Ishikawa (cell line): ENCODE measurements at regions not wholly inside any gene's neighbourhood (a gene's known extent, or its start where the extent isn't known, plus 50 kb on each side); places are given as distances from the start of the nearest gene placed in this dataset.

Experiments used
- CEBPB ChIP-seq: IDR thresholded peaks from 2 replicates; pipeline ENCODE4 v1.6.1; 2012
- CREB1 ChIP-seq: IDR thresholded peaks from 2 replicates; pipeline ENCODE4 v1.6.1; 2012; ENCODE audit warnings: low read depth
- EGR1 ChIP-seq: IDR thresholded peaks from 2 replicates; pipeline ENCODE4 v1.6.1; 2012
- EP300 ChIP-seq: IDR thresholded peaks from 2 replicates; pipeline ENCODE4 v1.6.1; 2012; ENCODE audit warnings: borderline replicate concordance
- FOXM1 ChIP-seq: IDR thresholded peaks from 2 replicates; pipeline ENCODE4 v1.6.1; 2012; ENCODE audit warnings: low read depth, borderline replicate concordance
- MAX ChIP-seq: IDR thresholded peaks from 2 replicates; pipeline ENCODE4 v1.6.1; 2012
- NFIC ChIP-seq: IDR thresholded peaks from 2 replicates; pipeline ENCODE4 v1.6.1; 2012
- RAD21 ChIP-seq: IDR thresholded peaks from 2 replicates; pipeline ENCODE4 v1.6.1; 2012; ENCODE audit warnings: low read depth
- REST ChIP-seq: IDR thresholded peaks from 2 replicates; pipeline ENCODE4 v1.6.1; 2012; ENCODE audit warnings: low read depth, mild to moderate bottlenecking
- TAF1 ChIP-seq: IDR thresholded peaks from 2 replicates; pipeline ENCODE4 v1.6.1; 2012; ENCODE audit warnings: low read depth, mild to moderate bottlenecking
- TCF12 ChIP-seq: IDR thresholded peaks from 2 replicates; pipeline ENCODE4 v1.6.1; 2012; ENCODE audit warnings: low read depth
- TEAD4 ChIP-seq: IDR thresholded peaks from 2 replicates; pipeline ENCODE4 v1.6.1; 2012
- USF1 ChIP-seq: IDR thresholded peaks from 2 replicates; pipeline ENCODE4 v1.6.1; 2012
- YY1 ChIP-seq: IDR thresholded peaks from 2 replicates; pipeline ENCODE4 v1.6.1; 2012; ENCODE audit warnings: low read depth
- ZBTB7A ChIP-seq: IDR thresholded peaks from 2 replicates; pipeline ENCODE4 v1.6.1; 2012; ENCODE audit warnings: low read depth

GRCh38 chr5:26232706-26233105 lies 805.7 kb downstream of the CDH9 start:
- TF ChIP-seq REST = no peak
- no peak for TF ChIP-seq NFIC
- no peak for TF ChIP-seq CEBPB

GRCh38 chr5:26231316-26231715 lies 807.1 kb downstream of the CDH9 start:
- TF ChIP-seq EP300 (no peak), RAD21 (no peak), CREB1 (no peak), MAX (no peak), USF1 (no peak), REST (no peak), CEBPB (no peak), TCF12 (no peak), EGR1 (no peak), FOXM1 (no peak), YY1 (no peak), ZBTB7A (no peak), NFIC (no peak), TAF1 (no peak), TEAD4 (no peak)

- no peak for TF ChIP-seq TCF12
- no peak for TF ChIP-seq ZBTB7A
- no peak for TF ChIP-seq EP300
- TF ChIP-seq EGR1 = no peak
- TF ChIP-seq CREB1 = no peak
These were observed 808.5 kb downstream of the CDH9 start for GRCh38 chr5:26229848-26230247.

GRCh38 chr5:26227245-26227644 lies 811.1 kb downstream of the CDH9 start:
- TF ChIP-seq TAF1 (no peak), TEAD4 (no peak), FOXM1 (no peak), REST (no peak), EP300 (no peak), CEBPB (no peak), ZBTB7A (no peak), TCF12 (no peak), RAD21 (no peak), MAX (no peak), YY1 (no peak), NFIC (no peak), USF1 (no peak), EGR1 (no peak), CREB1 (no peak)

GRCh38 chr5:26205121-26205520 lies 833.3 kb downstream of the CDH9 start:
- no peak for TF ChIP-seq YY1
- TF ChIP-seq USF1 = no peak
- no peak for TF ChIP-seq ZBTB7A
- no peak for TF ChIP-seq MAX
- no peak for TF ChIP-seq CEBPB
- TF ChIP-seq FOXM1 = no peak
- TF ChIP-seq TCF12 = no peak
- no peak for TF ChIP-seq TEAD4
- no peak for TF ChIP-seq CREB1
- no peak for TF ChIP-seq TAF1
- no peak for TF ChIP-seq EGR1
- no peak for TF ChIP-seq RAD21
- no peak for TF ChIP-seq REST
